Stimulated activated CD4-positive, alpha-beta T cell treated with anti-CD3 and anti-CD28 coated beads, TNF-alpha, amount 100 ng/mL, for 24 hours (primary cell): ENCODE measurements at regions not wholly inside any gene's neighbourhood (a gene's known extent, or its start where the extent isn't known, plus 50 kb on each side); places are given as distances from the start of the nearest gene placed in this dataset.

Experiments
- DNase-seq, 3 experiments: peaks; one replicate each; pipeline ENCODE4 v3.0.0-alpha.2; 2020; ENCODE audit warnings: low read depth in 3 of 3

- DNase-seq, result no peak
Observed at GRCh38 chr6:1551249-1551648, 58.5 kb upstream of the FOXC1 start.

GRCh38 chr6:1552296-1552761 is 57.4 kb upstream of the FOXC1 start:
- no peak for DNase-seq

- DNase-seq, result no peak
Observed at GRCh38 chr6:1553562-1554083, 56.1 kb upstream of the FOXC1 start.

GRCh38 chr6:1554141-1554475 is 55.6 kb upstream of the FOXC1 start:
- no peak for DNase-seq

GRCh38 chr6:1554476-1555310 is 55.0 kb upstream of the FOXC1 start:
- peak; percentile 27 to 74 (median 67) for DNase-seq

GRCh38 chr6:1558388-1558787 is 51.3 kb upstream of the FOXC1 start:
- no peak for DNase-seq
